ENCODE measurements at regions not wholly inside any gene's neighbourhood (a gene's known extent, or its start where the extent isn't known, plus 50 kb on each side); places are given as distances from the start of the nearest gene placed in this dataset.

DNA sequence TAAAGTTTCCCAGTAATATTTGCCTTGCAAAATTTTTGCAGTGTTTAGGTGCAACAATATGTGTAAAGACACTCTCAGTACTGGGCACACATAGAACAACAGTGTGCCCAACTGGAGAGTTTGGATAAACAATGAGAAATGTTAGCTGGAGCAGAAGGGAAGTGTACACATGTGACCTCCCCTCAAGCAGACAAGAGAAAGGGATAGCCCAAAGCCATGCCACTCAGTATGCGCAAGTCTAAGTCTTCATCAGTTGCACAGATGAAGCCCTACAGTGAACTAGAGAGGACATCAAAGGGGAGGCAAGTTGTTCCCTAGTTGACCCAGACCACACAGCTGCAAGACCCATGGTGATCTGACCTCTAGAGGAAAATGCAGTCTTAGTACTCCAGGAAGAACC, 97.9 kb upstream of the CDH11 start:
- TF ChIP-seq, protein P1, sequence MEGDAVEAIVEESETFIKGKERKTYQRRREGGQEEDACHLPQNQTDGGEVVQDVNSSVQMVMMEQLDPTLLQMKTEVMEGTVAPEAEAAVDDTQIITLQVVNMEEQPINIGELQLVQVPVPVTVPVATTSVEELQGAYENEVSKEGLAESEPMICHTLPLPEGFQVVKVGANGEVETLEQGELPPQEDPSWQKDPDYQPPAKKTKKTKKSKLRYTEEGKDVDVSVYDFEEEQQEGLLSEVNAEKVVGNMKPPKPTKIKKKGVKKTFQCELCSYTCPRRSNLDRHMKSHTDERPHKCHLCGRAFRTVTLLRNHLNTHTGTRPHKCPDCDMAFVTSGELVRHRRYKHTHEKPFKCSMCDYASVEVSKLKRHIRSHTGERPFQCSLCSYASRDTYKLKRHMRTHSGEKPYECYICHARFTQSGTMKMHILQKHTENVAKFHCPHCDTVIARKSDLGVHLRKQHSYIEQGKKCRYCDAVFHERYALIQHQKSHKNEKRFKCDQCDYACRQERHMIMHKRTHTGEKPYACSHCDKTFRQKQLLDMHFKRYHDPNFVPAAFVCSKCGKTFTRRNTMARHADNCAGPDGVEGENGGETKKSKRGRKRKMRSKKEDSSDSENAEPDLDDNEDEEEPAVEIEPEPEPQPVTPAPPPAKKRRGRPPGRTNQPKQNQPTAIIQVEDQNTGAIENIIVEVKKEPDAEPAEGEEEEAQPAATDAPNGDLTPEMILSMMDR (conservative IDR thresholded peaks at IDR 0.05; ENCODE audit: low read length), result no peak
- TF ChIP-seq EZH2phosphoT487 (IDR thresholded peaks at IDR 0.05; ENCODE audit: borderline replicate concordance, low read depth, low read length), result no peak
